Esophagus squamous epithelium (tissue), 4 donors: ENCODE measurements at regions not wholly inside any gene's neighbourhood (a gene's known extent, or its start where the extent isn't known, plus 50 kb on each side); places are given as distances from the start of the nearest gene placed in this dataset.

Experiments used
- POLR2A ChIP-seq, 4 donors: fragments of 450-650 bp; IDR thresholded peaks; one replicate each; pipeline ENCODE4 v1.6.1; 2017; ENCODE audit warnings: antibody characterized with exemption in 4 of 4, mild to moderate bottlenecking in 4 of 4, moderate library complexity in 3 of 4
- TF ChIP-seq, protein P1 (sequence below), 6 experiments: fragments of 450-650 bp in 4 of 6; fragments of 200-600 bp in 2 of 6; sonication (generic) in 2 of 6; IDR thresholded peaks; one replicate each; pipeline ENCODE4 v1.5.1; 2016 to 2019; ENCODE audit warnings: antibody characterized with exemption in 6 of 6, mild to moderate bottlenecking in 4 of 6, moderate library complexity in 4 of 6

DNA sequence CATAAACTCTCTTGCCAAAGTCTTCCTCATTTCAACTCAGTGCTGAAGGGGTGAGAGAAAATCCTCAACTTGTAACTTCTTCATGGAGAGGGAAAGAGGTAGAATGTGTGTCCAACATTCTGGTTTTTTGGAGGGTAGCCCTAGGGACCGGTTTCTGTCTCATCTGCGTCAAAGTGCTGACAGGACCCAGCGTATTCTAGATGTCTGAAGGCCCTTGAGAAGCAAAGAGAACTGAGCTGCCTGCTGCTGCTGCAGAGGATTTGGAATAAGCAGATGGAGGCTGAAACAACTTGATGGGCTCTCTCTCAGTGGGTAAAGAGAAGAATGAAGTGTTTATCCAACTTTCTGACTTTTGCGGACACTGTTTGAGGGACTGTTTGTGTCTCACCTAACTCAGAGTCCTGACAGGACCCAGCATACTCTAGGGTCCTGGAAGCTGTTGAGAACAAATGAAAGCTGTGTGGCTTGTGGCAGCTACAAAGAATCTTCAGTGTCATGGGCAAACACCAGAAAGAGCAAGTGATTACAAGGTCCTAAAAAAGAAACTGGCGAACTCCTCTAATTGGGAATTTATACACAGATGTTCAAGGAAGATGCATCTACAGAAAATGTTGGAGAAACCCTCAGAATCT lies 174.4 kb downstream of the SI start:
- no peak for TF ChIP-seq POLR2A (IDR thresholded peaks at IDR 0.05)
- TF ChIP-seq, protein P1, sequence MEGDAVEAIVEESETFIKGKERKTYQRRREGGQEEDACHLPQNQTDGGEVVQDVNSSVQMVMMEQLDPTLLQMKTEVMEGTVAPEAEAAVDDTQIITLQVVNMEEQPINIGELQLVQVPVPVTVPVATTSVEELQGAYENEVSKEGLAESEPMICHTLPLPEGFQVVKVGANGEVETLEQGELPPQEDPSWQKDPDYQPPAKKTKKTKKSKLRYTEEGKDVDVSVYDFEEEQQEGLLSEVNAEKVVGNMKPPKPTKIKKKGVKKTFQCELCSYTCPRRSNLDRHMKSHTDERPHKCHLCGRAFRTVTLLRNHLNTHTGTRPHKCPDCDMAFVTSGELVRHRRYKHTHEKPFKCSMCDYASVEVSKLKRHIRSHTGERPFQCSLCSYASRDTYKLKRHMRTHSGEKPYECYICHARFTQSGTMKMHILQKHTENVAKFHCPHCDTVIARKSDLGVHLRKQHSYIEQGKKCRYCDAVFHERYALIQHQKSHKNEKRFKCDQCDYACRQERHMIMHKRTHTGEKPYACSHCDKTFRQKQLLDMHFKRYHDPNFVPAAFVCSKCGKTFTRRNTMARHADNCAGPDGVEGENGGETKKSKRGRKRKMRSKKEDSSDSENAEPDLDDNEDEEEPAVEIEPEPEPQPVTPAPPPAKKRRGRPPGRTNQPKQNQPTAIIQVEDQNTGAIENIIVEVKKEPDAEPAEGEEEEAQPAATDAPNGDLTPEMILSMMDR (IDR thresholded peaks at IDR 0.05) = no peak
